Head of caudate nucleus (tissue), 42 donors: ENCODE measurements at regions not wholly inside any gene's neighbourhood (a gene's known extent, or its start where the extent isn't known, plus 50 kb on each side); places are given as distances from the start of the nearest gene placed in this dataset.
A peak's percentile ranks its signal among the peaks of the same experiment; 100 is the strongest.

Experiments
- DNase-seq, 42 donors: peaks; one replicate each; pipeline versions ENCODE4 v3.0.0 to v3.0.0-alpha.2; 2020 to 2021; ENCODE audit warnings: mixed read lengths in 7 of 42
- intact Hi-C: fragments of 100-400 bp; cut with DNase I; formaldehyde crosslinking; loops from one replicate; pipeline ENCODE4 v1.15.0; 2022

GRCh38 chr20:22449188-22449973 is 135.0 kb downstream of the FOXA2 start:
- intact Hi-C loops = no loop called here
- DNase-seq = peak in 14 of 42 donors; percentile 5 to 64 (median 14)

- intact Hi-C loops = no loop called here
- DNase-seq = no peak
Observed at GRCh38 chr20:22447447-22447778, 137.0 kb downstream of the FOXA2 start.

GRCh38 chr20:22446613-22447446 is 137.5 kb downstream of the FOXA2 start:
- no peak for DNase-seq
- intact Hi-C loops = no loop called here

GRCh38 chr20:22442318-22442717 is 142.1 kb downstream of the FOXA2 start:
- intact Hi-C loops = no loop called here
- DNase-seq = no peak

GRCh38 chr20:22438926-22439325 is 145.4 kb downstream of the FOXA2 start:
- no peak for DNase-seq
- intact Hi-C loops = no loop called here

GRCh38 chr20:22438346-22438745 is 146.0 kb downstream of the FOXA2 start:
- intact Hi-C loops = no loop called here

GRCh38 chr20:22437354-22437753 is 147.0 kb downstream of the FOXA2 start:
- intact Hi-C loops = no loop called here
- DNase-seq = no peak

More at GRCh38 chr20:22438346-22438745, 146.0 kb downstream of the FOXA2 start:
- no peak for DNase-seq

- no peak for DNase-seq
- intact Hi-C loops = no loop called here
Observed at GRCh38 chr20:22431419-22431818, 153.0 kb downstream of the FOXA2 start.

GRCh38 chr20:22430746-22431168 is 153.6 kb downstream of the FOXA2 start:
- intact Hi-C loops = no loop called here
- no peak for DNase-seq

GRCh38 chr20:22430154-22430745 is 154.1 kb downstream of the FOXA2 start:
- intact Hi-C loops = no loop called here
- no peak for DNase-seq

GRCh38 chr20:22429175-22430153 is 154.9 kb downstream of the FOXA2 start:
- intact Hi-C loops = no loop called here
- no peak for DNase-seq

GRCh38 chr20:22428051-22428450 is 156.3 kb downstream of the FOXA2 start:
- no peak for DNase-seq
- intact Hi-C loops = no loop called here

GRCh38 chr20:22426772-22427171 is 157.6 kb downstream of the FOXA2 start:
- intact Hi-C loops = no loop called here
- DNase-seq = no peak

GRCh38 chr20:22425344-22426295 is 158.8 kb downstream of the FOXA2 start:
- no peak for DNase-seq
- intact Hi-C loops = no loop called here

- no peak for DNase-seq
- intact Hi-C loops = no loop called here
Observed at GRCh38 chr20:22423190-22423832, 161.1 kb downstream of the FOXA2 start.

GRCh38 chr20:22420116-22420598 is 164.2 kb downstream of the FOXA2 start:
- intact Hi-C loops = no loop called here
- no peak for DNase-seq

- no peak for DNase-seq
- intact Hi-C loops = no loop called here
Observed at GRCh38 chr20:22418738-22419137, 165.6 kb downstream of the FOXA2 start.
